ENCODE measurements at regions not wholly inside any gene's neighbourhood (a gene's known extent, or its start where the extent isn't known, plus 50 kb on each side); places are given as distances from the start of the nearest gene placed in this dataset.

- Histone ChIP-seq H3K4me3 (no peak overlapping the region), H3K9me3 (no peaks in the 10 kb centered on the region), H3K27me3 (no peaks in the 10 kb centered on the region), H3K36me3 (no peaks in the 10 kb centered on the region), H3K4me1 (no peaks in the 10 kb centered on the region), H3K27ac (no peak overlapping the region)
- no peak for DNase-seq (ENCODE audit: low spot score in 2 of 2)
- no peak for TF ChIP-seq POLR2AphosphoS5 (IDR thresholded peaks at IDR 0.05)
- no peak for TF ChIP-seq EP300 (IDR thresholded peaks at IDR 0.05)
- TF ChIP-seq CTCF (IDR thresholded peaks at IDR 0.05), result no peak
- TF ChIP-seq POLR2A (IDR thresholded peaks at IDR 0.05), result no peak
Measured at GRCh38 chr6:122555561-122555960, 54.6 kb upstream of the PKIB start.

GRCh38 chr6:122558080-122558479 is 52.1 kb upstream of the PKIB start:
- H3K36me3 ChIP-seq, result no peaks in the 10 kb centered on the region
- H3K4me1 ChIP-seq, result no peaks in the 10 kb centered on the region
- no peak overlapping the region for H3K27ac ChIP-seq
- no peak overlapping the region for H3K4me3 ChIP-seq
- TF ChIP-seq POLR2AphosphoS5 (IDR thresholded peaks at IDR 0.05) (no peak), EP300 (IDR thresholded peaks at IDR 0.05) (no peak), CTCF (IDR thresholded peaks at IDR 0.05) (no peak), POLR2A (IDR thresholded peaks at IDR 0.05) (no peak)
- peaks cover 8% of the 10 kb centered on the region for H3K9me3 ChIP-seq
- DNase-seq (ENCODE audit: low spot score in 2 of 2), result no peak
- H3K27me3 ChIP-seq, result no peaks in the 10 kb centered on the region

Measured in suprapubic skin (tissue), 4 donors.